ENCODE measurements at regions not wholly inside any gene's neighbourhood (a gene's known extent, or its start where the extent isn't known, plus 50 kb on each side); places are given as distances from the start of the nearest gene placed in this dataset.
"Not testable (repeated sequence)": the region's sequence is repeated elsewhere in the genome, so short reads cannot be mapped to it uniquely, and the experiment has no call there.

GRCh38 chrX:40867352-40867751 lies 132.0 kb upstream of the MED14 start:
- Histone ChIP-seq H3K27ac (ENCODE audit: low read depth, low read length) (no peak overlapping the region), H3K4me3 (ENCODE audit: low read depth, low read length) (no peak overlapping the region), H3K9me3 (ENCODE audit: control insufficient read depth, insufficient read depth, low read length) (peaks cover 22% of the 10 kb centered on the region), H3K9ac (ENCODE audit: low read depth, low read length) (no peak overlapping the region), H3K4me1 (ENCODE audit: control insufficient read depth, insufficient read depth, low read length) (no peaks in the 10 kb centered on the region; the same call in 1 of the 2 replicates), H3K27me3 (ENCODE audit: control insufficient read depth, insufficient read depth, low read length) (no peaks in the 10 kb centered on the region), H3K36me3 (ENCODE audit: control insufficient read depth, insufficient read depth, low read length) (no peaks in the 10 kb centered on the region)

- Histone ChIP-seq H3K36me3 (ENCODE audit: control insufficient read depth, insufficient read depth, low read length) (no peaks in the 10 kb centered on the region), H3K27me3 (ENCODE audit: control insufficient read depth, insufficient read depth, low read length) (no peaks in the 10 kb centered on the region), H3K9ac (ENCODE audit: low read depth, low read length) (no peak overlapping the region), H3K4me3 (ENCODE audit: low read depth, low read length) (no peak overlapping the region), H3K4me1 (ENCODE audit: control insufficient read depth, insufficient read depth, low read length) (no peaks in the 10 kb centered on the region; the same call in 1 of the 2 replicates), H3K9me3 (ENCODE audit: control insufficient read depth, insufficient read depth, low read length) (peaks cover 18% of the 10 kb centered on the region; the same call in 1 of the 2 replicates), H3K27ac (ENCODE audit: low read depth, low read length) (no peak overlapping the region)
These were observed 133.5 kb upstream of the MED14 start for GRCh38 chrX:40868868-40869267.

GRCh38 chrX:40870982-40871381 lies 135.6 kb upstream of the MED14 start:
- H3K4me3 ChIP-seq (ENCODE audit: low read depth, low read length); H3K9me3 ChIP-seq (ENCODE audit: control insufficient read depth, insufficient read depth, low read length); H3K4me1 ChIP-seq (ENCODE audit: control insufficient read depth, insufficient read depth, low read length); H3K9ac ChIP-seq (ENCODE audit: low read depth, low read length); H3K36me3 ChIP-seq (ENCODE audit: control insufficient read depth, insufficient read depth, low read length); H3K27me3 ChIP-seq (ENCODE audit: control insufficient read depth, insufficient read depth, low read length); H3K27ac ChIP-seq (ENCODE audit: low read depth, low read length): not testable (repeated sequence)

- H3K36me3 ChIP-seq (ENCODE audit: control insufficient read depth, insufficient read depth, low read length): no peaks in the 10 kb centered on the region
- H3K27ac ChIP-seq (ENCODE audit: low read depth, low read length): no peak overlapping the region
- H3K4me3 ChIP-seq (ENCODE audit: low read depth, low read length): no peak overlapping the region
- peaks cover 6% of the 10 kb centered on the region; the same call in 1 of the 2 replicates for H3K9me3 ChIP-seq (ENCODE audit: control insufficient read depth, insufficient read depth, low read length)
- H3K4me1 ChIP-seq (ENCODE audit: control insufficient read depth, insufficient read depth, low read length): no peaks in the 10 kb centered on the region; the same call in 1 of the 2 replicates
- no peaks in the 10 kb centered on the region for H3K27me3 ChIP-seq (ENCODE audit: control insufficient read depth, insufficient read depth, low read length)
- H3K9ac ChIP-seq (ENCODE audit: low read depth, low read length): no peak overlapping the region
These were observed 136.2 kb upstream of the MED14 start for GRCh38 chrX:40871385-40872082.

- Histone ChIP-seq H3K9ac (ENCODE audit: low read depth, low read length) (no peak overlapping the region), H3K36me3 (ENCODE audit: control insufficient read depth, insufficient read depth, low read length) (no peaks in the 10 kb centered on the region), H3K4me1 (ENCODE audit: control insufficient read depth, insufficient read depth, low read length) (peaks cover 3% of the 10 kb centered on the region; the same call in 1 of the 2 replicates), H3K9me3 (ENCODE audit: control insufficient read depth, insufficient read depth, low read length) (peaks cover 6% of the 10 kb centered on the region; the same call in 1 of the 2 replicates), H3K27me3 (ENCODE audit: control insufficient read depth, insufficient read depth, low read length) (no peaks in the 10 kb centered on the region), H3K27ac (ENCODE audit: low read depth, low read length) (no peak overlapping the region), H3K4me3 (ENCODE audit: low read depth, low read length) (no peak overlapping the region)
These were observed 137.0 kb upstream of the MED14 start for GRCh38 chrX:40872351-40872750.

- no peaks in the 10 kb centered on the region for H3K9me3 ChIP-seq (ENCODE audit: control insufficient read depth, insufficient read depth, low read length)
- H3K9ac ChIP-seq (ENCODE audit: low read depth, low read length): no peak overlapping the region
- no peak overlapping the region for H3K27ac ChIP-seq (ENCODE audit: low read depth, low read length)
- H3K36me3 ChIP-seq (ENCODE audit: control insufficient read depth, insufficient read depth, low read length): no peaks in the 10 kb centered on the region
- H3K4me3 ChIP-seq (ENCODE audit: low read depth, low read length): no peak overlapping the region
- H3K27me3 ChIP-seq (ENCODE audit: control insufficient read depth, insufficient read depth, low read length): no peaks in the 10 kb centered on the region
- peaks cover 22% of the 10 kb centered on the region for H3K4me1 ChIP-seq (ENCODE audit: control insufficient read depth, insufficient read depth, low read length)
These were observed 140.1 kb upstream of the MED14 start for GRCh38 chrX:40875476-40875875.

GRCh38 chrX:40877887-40878286 lies 142.5 kb upstream of the MED14 start:
- Histone ChIP-seq H3K4me1 (ENCODE audit: control insufficient read depth, insufficient read depth, low read length) (peaks cover 26% of the 10 kb centered on the region), H3K9me3 (ENCODE audit: control insufficient read depth, insufficient read depth, low read length) (no peaks in the 10 kb centered on the region), H3K27ac (ENCODE audit: low read depth, low read length) (peak overlapping the region; percentile 92), H3K36me3 (ENCODE audit: control insufficient read depth, insufficient read depth, low read length) (no peaks in the 10 kb centered on the region), H3K27me3 (ENCODE audit: control insufficient read depth, insufficient read depth, low read length) (no peaks in the 10 kb centered on the region), H3K4me3 (ENCODE audit: low read depth, low read length) (no peak overlapping the region), H3K9ac (ENCODE audit: low read depth, low read length) (peak overlapping the region; percentile 15; the same call in 1 of the 2 replicates)

GRCh38 chrX:40878766-40879165 lies 143.4 kb upstream of the MED14 start:
- no peaks in the 10 kb centered on the region for H3K36me3 ChIP-seq (ENCODE audit: control insufficient read depth, insufficient read depth, low read length)
- peaks cover 26% of the 10 kb centered on the region for H3K4me1 ChIP-seq (ENCODE audit: control insufficient read depth, insufficient read depth, low read length)
- H3K9ac ChIP-seq (ENCODE audit: low read depth, low read length): peak overlapping the region; percentile 28; the same call in 1 of the 2 replicates
- H3K27ac ChIP-seq (ENCODE audit: low read depth, low read length): peak overlapping the region; percentile 92
- no peaks in the 10 kb centered on the region for H3K27me3 ChIP-seq (ENCODE audit: control insufficient read depth, insufficient read depth, low read length)
- H3K9me3 ChIP-seq (ENCODE audit: control insufficient read depth, insufficient read depth, low read length): no peaks in the 10 kb centered on the region
- H3K4me3 ChIP-seq (ENCODE audit: low read depth, low read length): no peak overlapping the region

- H3K27me3 ChIP-seq (ENCODE audit: control insufficient read depth, insufficient read depth, low read length); H3K9me3 ChIP-seq (ENCODE audit: control insufficient read depth, insufficient read depth, low read length); H3K36me3 ChIP-seq (ENCODE audit: control insufficient read depth, insufficient read depth, low read length): not testable (repeated sequence)
- Histone ChIP-seq H3K4me3 (ENCODE audit: low read depth, low read length) (0 out of 2 replicates have a peak overlapping the region, but pooled peaks have one; percentile 19), H3K27ac (ENCODE audit: low read depth, low read length) (peak overlapping the region; percentile 92), H3K9ac (ENCODE audit: low read depth, low read length) (0 out of 2 replicates have a peak overlapping the region, but pooled peaks have one; percentile 18), H3K4me1 (ENCODE audit: control insufficient read depth, insufficient read depth, low read length) (peaks cover 26% of the 10 kb centered on the region)
These were observed 143.8 kb upstream of the MED14 start for GRCh38 chrX:40879172-40879571.

- Histone ChIP-seq H3K4me3 (ENCODE audit: low read depth, low read length) (no peak overlapping the region), H3K4me1 (ENCODE audit: control insufficient read depth, insufficient read depth, low read length) (peaks cover 26% of the 10 kb centered on the region), H3K27ac (ENCODE audit: low read depth, low read length) (peak overlapping the region; percentile 6), H3K9ac (ENCODE audit: low read depth, low read length) (no peak overlapping the region), H3K27me3 (ENCODE audit: control insufficient read depth, insufficient read depth, low read length) (no peaks in the 10 kb centered on the region), H3K9me3 (ENCODE audit: control insufficient read depth, insufficient read depth, low read length) (no peaks in the 10 kb centered on the region), H3K36me3 (ENCODE audit: control insufficient read depth, insufficient read depth, low read length) (no peaks in the 10 kb centered on the region)
These were observed 145.4 kb upstream of the MED14 start for GRCh38 chrX:40880712-40881111.

- no peaks in the 10 kb centered on the region for H3K9me3 ChIP-seq (ENCODE audit: control insufficient read depth, insufficient read depth, low read length)
- H3K9ac ChIP-seq (ENCODE audit: low read depth, low read length): no peak overlapping the region
- peaks cover 25% of the 10 kb centered on the region for H3K4me1 ChIP-seq (ENCODE audit: control insufficient read depth, insufficient read depth, low read length)
- no peak overlapping the region for H3K27ac ChIP-seq (ENCODE audit: low read depth, low read length)
- H3K4me3 ChIP-seq (ENCODE audit: low read depth, low read length): no peak overlapping the region
- no peaks in the 10 kb centered on the region for H3K36me3 ChIP-seq (ENCODE audit: control insufficient read depth, insufficient read depth, low read length)
- no peaks in the 10 kb centered on the region for H3K27me3 ChIP-seq (ENCODE audit: control insufficient read depth, insufficient read depth, low read length)
These were observed 147.8 kb upstream of the MED14 start for GRCh38 chrX:40883021-40883619.

Measured in HUES48 (cell line).